GM19463 (cell line): ENCODE measurements at regions not wholly inside any gene's neighbourhood (a gene's known extent, or its start where the extent isn't known, plus 50 kb on each side); places are given as distances from the start of the nearest gene placed in this dataset.
"Not testable (repeated sequence)": the region's sequence is repeated elsewhere in the genome, so short reads cannot be mapped to it uniquely, and the experiment has no call there.

Source experiments
- ATAC-seq: cut with Tn5 transposase; IDR thresholded peaks from one replicate; pipeline ENCODE4 v1.9.1; 2021; ENCODE audit warnings: mild to moderate bottlenecking, moderate library complexity; ENCODE audit not compliant: unreplicated experiment

GRCh38 chr6:6747371-6747770 lies 158.9 kb downstream of the LY86 start:
- ATAC-seq: no peak

- ATAC-seq: no peak
Observed at GRCh38 chr6:6748001-6748400, 159.5 kb downstream of the LY86 start.

- no peak for ATAC-seq
Observed at GRCh38 chr6:6749702-6750491, 161.4 kb downstream of the LY86 start.

- ATAC-seq: no peak
Observed at GRCh38 chr6:6750594-6751265, 162.2 kb downstream of the LY86 start.

- ATAC-seq: no peak
Observed at GRCh38 chr6:6751266-6751596, 162.7 kb downstream of the LY86 start.

GRCh38 chr6:6751619-6752023 lies 163.1 kb downstream of the LY86 start:
- ATAC-seq: no peak

GRCh38 chr6:6752129-6752528 lies 163.6 kb downstream of the LY86 start:
- ATAC-seq: no peak

GRCh38 chr6:6753301-6753700 lies 164.8 kb downstream of the LY86 start:
- ATAC-seq: no peak

GRCh38 chr6:6756526-6756925 lies 168.0 kb downstream of the LY86 start:
- ATAC-seq: no peak

GRCh38 chr6:6758546-6758914 lies 170.0 kb downstream of the LY86 start:
- no peak for ATAC-seq

GRCh38 chr6:6758915-6759654 lies 170.6 kb downstream of the LY86 start:
- peak; percentile 87 for ATAC-seq

GRCh38 chr6:6760002-6760401 lies 171.5 kb downstream of the LY86 start:
- no peak for ATAC-seq

- not testable (repeated sequence) for ATAC-seq
Observed at GRCh38 chr6:6762566-6762965, 174.0 kb downstream of the LY86 start.

- no peak for ATAC-seq
Observed at GRCh38 chr6:6764764-6765434, 176.4 kb downstream of the LY86 start.

GRCh38 chr6:6766230-6766905 lies 177.8 kb downstream of the LY86 start:
- no peak for ATAC-seq

- no peak for ATAC-seq
Observed at GRCh38 chr6:6769466-6769865, 180.9 kb downstream of the LY86 start.

- ATAC-seq: no peak
Observed at GRCh38 chr6:6771224-6771945, 182.9 kb downstream of the LY86 start.

- no peak for ATAC-seq
Observed at GRCh38 chr6:6771964-6772363, 183.4 kb downstream of the LY86 start.

GRCh38 chr6:6772751-6773150 lies 184.2 kb downstream of the LY86 start:
- no peak for ATAC-seq

- no peak for ATAC-seq
Observed at GRCh38 chr6:6775074-6775473, 186.6 kb downstream of the LY86 start.
